Activated CD8-positive, alpha-beta memory T cell treated with anti-CD3 and anti-CD28 coated beads, Interleukin-2, amount 50 U/mL, for 4 hours (primary cell): ENCODE measurements at regions not wholly inside any gene's neighbourhood (a gene's known extent, or its start where the extent isn't known, plus 50 kb on each side); places are given as distances from the start of the nearest gene placed in this dataset.

Source experiments
- DNase-seq: peaks from one replicate; pipeline ENCODE4 v3.0.0-alpha.2; 2020

GRCh38 chr1:208923456-208923855 lies 660.1 kb upstream of the CAMK1G start:
- DNase-seq: no peak

- no peak for DNase-seq
Measured at GRCh38 chr1:208923946-208924720, 659.4 kb upstream of the CAMK1G start.

- DNase-seq: no peak
Measured at GRCh38 chr1:208924928-208925327, 658.6 kb upstream of the CAMK1G start.

GRCh38 chr1:208928349-208929010 lies 655.0 kb upstream of the CAMK1G start:
- no peak for DNase-seq

- no peak for DNase-seq
Measured at GRCh38 chr1:208929575-208929974, 653.9 kb upstream of the CAMK1G start.

GRCh38 chr1:208931936-208932335 lies 651.6 kb upstream of the CAMK1G start:
- DNase-seq: no peak

GRCh38 chr1:208933984-208934525 lies 649.5 kb upstream of the CAMK1G start:
- no peak for DNase-seq

GRCh38 chr1:208934933-208935332 lies 648.6 kb upstream of the CAMK1G start:
- DNase-seq: no peak

DNA sequence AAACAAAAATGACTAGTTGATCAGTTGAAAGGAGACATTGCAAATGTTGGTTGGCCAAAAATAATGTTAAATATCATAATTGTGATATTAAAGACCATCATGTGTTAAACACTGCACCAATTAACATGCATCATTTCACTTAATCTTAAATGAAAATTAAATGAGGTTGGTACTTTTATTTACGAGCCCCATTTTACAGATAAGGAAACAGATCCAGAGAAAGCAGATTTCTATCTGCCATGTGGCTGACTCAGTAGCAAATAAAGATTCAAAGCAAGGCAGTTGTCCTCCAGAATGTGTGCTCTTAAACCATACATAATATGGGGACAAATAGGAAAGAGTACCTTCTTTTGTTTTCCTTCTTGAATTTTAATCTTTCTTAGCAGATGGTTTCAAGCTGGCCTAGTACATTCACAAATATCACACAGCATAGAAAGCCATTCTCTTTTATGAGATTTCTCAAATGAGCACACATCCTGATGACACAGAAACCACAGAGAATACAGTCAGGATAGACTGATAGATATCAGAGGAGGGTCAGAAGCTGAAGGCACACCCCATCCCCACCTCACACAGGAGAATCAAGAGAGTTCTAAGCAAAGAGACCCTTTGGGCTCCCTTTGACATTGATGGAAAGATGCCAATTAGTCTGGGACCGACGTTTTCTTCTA lies 647.9 kb upstream of the CAMK1G start:
- DNase-seq: no peak

DNA sequence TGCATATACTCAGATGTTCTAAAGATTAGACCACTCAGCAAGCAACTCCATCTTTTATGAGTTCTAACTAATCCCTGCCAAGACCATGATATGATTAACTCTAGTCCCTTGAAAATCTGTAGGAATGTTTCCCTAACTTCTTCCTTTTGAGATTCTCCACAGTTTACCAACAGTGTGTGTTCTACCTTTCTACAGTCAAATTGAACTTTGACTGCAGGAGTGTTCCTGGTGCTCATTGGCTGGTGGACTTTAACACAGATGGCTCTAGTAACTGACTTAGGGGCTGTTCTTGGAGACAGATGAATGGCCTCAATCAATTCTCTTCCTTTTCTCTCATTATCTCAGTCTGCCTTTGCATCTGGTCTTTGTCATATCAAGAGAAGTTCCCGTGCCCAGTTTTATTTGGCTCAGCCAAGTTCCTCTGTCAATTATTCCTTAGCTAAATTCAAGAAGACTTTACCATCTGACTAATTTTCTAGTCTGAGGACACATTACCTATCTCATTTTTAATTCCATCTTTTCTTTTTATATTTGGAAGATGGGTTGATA lies 643.9 kb upstream of the CAMK1G start:
- no peak for DNase-seq

DNA sequence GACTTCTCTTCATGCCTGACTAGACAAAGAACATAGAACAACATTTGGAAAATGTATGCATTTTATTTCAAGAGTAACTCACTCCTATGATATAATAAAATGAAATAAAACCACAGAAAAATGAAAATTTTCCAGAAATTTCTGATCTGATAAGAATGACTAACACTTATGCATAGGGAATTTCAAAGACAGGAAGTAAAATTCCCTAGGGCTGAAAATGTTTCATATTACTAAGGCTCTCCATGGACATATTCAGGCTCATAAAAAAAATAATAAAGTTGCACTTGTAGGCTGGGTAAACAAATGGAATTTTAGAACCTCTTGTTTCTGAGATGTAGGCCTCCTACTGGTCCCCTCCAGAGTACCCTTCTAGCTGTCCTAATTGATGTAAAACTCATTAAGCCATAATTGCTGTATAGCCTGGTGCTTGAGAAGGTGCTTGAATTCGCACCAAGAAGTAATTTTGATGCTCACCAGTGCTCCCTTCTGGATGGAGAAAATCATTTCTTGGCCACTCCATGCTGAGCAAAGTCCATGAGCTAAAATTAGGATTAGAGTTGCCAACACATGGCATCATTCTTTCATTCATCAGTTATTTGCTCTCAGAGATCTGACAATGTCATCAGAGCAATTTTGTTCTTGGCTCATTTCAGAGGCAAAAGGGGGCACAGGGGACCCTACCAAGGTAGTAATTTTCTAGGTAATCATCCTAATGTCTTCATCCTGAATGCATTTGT lies 641.0 kb upstream of the CAMK1G start:
- DNase-seq: no peak

DNA sequence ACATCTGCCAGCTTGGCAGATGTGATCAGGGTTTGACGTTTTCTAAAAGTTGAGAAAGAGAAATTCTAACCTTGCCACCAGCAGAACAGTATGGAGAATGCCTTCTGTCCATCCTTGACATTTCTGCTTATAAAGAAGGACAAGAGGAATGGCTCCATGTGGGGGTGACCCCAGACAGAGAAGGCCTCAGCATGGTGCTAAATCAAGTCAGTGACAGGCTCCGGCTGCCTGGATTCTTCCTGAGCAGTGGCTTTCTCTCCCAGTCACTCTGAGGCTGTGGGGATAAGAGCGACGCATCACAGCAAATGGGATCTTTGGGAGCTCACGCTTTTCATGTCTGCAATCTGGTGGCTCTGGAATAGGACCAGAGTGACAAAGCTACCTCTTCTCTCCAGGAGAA lies 640.2 kb upstream of the CAMK1G start:
- no peak for DNase-seq

GRCh38 chr1:208944981-208945451 lies 638.5 kb upstream of the CAMK1G start:
- DNase-seq: no peak

GRCh38 chr1:208950206-208950605 lies 633.3 kb upstream of the CAMK1G start:
- DNase-seq: no peak

DNA sequence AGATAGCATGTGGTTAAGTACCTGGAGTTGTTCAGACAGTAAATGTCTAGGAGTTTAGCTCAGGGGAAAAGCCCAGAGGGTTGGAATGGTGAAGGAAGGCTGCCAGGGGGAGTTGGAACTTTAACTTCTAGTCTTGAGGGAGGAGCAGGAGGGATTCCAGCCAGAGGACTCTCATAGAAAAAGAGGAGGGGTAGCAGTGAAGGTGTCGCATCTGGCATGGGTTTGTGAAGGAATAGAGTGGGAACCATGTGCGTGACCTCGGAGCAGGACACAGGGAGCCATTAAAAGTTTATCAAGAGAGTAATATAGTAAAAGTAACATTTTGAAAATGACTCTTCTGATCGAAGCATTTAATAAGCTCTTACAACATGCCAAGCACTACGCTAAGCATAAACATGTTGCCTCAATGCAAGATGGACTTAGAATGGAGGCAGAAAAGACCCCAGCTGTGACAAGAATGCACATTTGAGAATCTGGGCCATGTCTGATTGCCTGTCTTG lies 632.4 kb upstream of the CAMK1G start:
- no peak for DNase-seq

DNA sequence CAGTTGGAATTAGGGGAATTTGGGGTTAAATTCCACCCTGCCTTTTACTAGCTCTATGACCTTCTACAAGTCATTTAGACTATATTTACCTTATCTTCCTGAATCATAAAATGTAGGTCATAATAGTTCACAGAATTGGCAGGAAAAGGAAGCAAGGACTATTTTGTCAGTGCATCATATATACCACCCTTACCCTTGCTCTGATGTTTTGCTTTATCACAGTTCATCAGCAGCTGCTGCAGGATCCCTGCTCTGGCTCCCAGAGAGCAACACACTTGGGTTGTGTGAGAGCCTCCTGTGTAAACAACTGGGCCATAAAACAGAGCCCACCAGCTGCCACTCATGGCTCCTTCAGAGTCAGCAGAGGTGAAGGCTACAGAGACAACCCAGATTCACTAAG lies 631.6 kb upstream of the CAMK1G start:
- DNase-seq: no peak

GRCh38 chr1:208962867-208963266 lies 620.6 kb upstream of the CAMK1G start:
- no peak for DNase-seq

DNA sequence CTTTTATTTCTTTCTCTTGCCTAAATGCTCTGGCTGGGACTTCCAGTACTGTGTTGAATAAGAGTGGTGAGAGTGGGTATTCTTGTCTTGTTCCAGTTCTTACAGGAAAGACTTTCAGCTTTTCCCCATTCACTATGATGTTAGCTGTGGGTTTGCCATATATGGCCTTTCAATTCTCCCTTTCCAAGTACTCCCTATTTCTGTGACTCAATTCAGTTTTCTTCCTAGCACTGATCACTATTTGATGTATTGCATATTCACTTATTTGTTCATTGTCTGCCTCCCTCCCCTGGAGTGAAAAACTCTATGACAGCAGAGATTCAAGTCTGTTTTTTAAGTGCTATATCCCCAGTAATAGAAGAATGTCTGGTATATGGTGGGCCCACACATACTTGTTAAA lies 618.2 kb upstream of the CAMK1G start:
- DNase-seq: no peak

DNA sequence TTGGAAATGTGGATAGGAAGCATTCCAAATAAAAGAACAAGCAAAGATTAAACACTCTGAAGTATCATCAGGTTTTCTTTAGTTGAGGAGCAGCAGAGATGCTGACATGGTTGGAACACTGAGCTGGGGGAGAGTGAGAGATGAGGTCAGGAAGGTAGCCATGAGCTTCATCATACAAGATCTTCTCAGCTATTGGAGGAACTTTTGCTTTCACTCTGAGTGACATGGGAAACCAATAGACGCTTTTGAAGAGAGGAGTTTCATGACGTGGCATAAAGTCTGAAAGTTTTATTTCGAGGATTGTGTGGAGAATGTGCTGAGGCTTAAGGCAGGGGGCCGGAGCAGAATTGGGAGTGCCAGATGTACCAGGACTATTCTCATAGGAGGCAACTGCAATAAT lies 616.2 kb upstream of the CAMK1G start:
- DNase-seq: no peak

GRCh38 chr1:208974717-208975116 lies 608.8 kb upstream of the CAMK1G start:
- no peak for DNase-seq

DNA sequence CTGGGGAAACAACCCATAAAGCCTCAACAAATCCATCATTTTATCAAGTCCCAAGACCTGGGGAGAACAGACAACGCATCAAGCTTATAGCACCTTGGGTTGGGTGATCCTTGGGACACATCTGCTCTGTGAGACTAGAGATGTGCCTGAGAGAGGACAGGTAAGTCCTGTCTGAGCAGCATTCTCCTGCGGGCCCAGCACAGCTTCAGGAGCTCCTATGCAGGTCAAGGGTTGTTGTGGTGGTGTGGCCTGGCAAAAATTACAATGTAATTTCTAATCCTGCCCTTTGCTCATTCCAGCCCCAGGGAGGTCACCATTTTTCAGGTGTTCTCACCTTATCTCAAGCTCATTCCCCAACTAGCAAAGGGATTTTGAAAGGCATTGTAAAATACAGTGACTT lies 608.1 kb upstream of the CAMK1G start:
- no peak for DNase-seq

- DNase-seq: no peak
Measured at GRCh38 chr1:208977012-208977411, 606.5 kb upstream of the CAMK1G start.
